WI38 (cell line): ENCODE measurements at regions not wholly inside any gene's neighbourhood (a gene's known extent, or its start where the extent isn't known, plus 50 kb on each side); places are given as distances from the start of the nearest gene placed in this dataset.

Experiments used
- H3K4me3 ChIP-seq: 2 replicates; pipeline ENCODE4 v1.5.1; 2011; ENCODE audit warnings: low read depth, mild to moderate bottlenecking, control low read depth, low read length
- TF ChIP-seq, protein P1 (sequence below): IDR thresholded peaks from 2 replicates; pipeline ENCODE4 v1.5.1; 2012; ENCODE audit warnings: low read depth, mild to moderate bottlenecking, control low read depth, low read length

DNA sequence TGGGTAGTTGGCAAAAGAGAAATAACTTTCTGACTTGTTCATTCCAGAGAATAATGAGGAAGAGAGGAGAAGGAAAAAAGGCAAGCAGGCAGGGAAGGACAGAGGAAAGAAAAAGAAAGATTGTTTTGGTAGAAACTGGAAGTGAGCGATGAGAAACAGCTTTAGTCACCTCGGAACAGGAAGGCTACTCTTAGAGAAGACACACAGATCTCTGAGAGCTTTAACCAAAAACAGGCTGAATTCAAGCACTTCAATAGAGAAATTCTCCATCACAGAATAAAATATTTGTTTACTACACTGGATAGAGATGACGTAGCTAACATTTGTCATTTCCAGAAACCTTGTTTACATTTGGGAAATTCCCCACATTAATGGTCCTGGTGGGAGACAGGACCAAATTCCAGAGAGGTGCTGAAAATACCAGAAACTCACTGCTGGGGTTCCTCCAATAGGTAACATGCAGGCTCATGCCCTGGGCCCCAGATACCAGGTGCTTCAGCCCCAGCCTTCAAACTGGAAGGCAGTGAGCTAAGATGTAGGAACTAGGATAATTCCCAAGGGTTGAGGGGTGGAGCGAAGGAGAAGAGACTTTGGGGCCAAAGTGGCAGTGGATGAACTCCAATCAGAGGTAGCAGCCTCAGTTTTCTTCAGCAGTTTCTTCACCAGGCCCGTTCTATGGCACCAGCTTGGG lies 227.7 kb upstream of the GRAMD2B start:
- H3K4me3 ChIP-seq, result no peak overlapping the region
- TF ChIP-seq, protein P1, sequence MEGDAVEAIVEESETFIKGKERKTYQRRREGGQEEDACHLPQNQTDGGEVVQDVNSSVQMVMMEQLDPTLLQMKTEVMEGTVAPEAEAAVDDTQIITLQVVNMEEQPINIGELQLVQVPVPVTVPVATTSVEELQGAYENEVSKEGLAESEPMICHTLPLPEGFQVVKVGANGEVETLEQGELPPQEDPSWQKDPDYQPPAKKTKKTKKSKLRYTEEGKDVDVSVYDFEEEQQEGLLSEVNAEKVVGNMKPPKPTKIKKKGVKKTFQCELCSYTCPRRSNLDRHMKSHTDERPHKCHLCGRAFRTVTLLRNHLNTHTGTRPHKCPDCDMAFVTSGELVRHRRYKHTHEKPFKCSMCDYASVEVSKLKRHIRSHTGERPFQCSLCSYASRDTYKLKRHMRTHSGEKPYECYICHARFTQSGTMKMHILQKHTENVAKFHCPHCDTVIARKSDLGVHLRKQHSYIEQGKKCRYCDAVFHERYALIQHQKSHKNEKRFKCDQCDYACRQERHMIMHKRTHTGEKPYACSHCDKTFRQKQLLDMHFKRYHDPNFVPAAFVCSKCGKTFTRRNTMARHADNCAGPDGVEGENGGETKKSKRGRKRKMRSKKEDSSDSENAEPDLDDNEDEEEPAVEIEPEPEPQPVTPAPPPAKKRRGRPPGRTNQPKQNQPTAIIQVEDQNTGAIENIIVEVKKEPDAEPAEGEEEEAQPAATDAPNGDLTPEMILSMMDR, result no peak

DNA sequence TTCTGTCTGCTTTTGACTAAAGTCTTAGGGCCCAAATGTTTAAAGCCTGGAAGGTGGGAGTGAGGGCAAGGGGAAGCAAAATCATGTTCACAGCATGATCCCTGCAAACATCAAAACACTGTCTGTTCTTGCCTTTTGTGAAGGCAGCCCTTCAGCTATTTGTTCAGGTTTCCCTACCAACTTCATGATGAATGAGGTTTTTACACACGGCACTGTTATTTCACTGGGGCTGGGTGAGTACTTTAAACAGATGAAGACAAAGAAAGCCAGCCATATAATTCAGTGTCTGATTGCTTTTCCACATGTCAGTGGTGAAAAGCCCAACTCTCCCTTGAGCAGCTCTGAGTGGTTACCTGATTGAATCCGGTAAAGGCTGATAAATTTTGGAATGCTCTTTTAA lies 224.7 kb upstream of the GRAMD2B start:
- TF ChIP-seq, protein P1, result no peak

DNA sequence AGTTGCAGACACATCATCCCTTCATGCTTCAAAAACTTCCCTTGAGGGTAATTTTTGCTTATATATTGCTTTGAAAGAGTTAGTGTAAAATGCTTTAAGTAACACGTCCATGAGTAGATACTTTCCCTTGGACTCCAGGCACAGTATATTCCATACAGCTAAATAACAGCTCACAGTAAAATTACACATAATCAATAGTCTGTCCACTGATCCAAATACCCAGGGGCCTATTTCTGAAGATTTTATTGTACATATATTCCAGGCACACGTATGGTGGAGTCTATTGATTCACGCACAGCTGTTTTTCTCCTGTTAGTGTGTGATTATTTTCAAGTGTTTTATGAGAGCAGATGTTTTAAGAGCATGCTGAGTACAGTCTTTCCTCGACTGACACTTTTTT lies 223.7 kb upstream of the GRAMD2B start:
- TF ChIP-seq, protein P1, result no peak
- no peak overlapping the region for H3K4me3 ChIP-seq

More for the DNA sequence above, 224.7 kb upstream of the GRAMD2B start:
- H3K4me3 ChIP-seq, result no peak overlapping the region

DNA sequence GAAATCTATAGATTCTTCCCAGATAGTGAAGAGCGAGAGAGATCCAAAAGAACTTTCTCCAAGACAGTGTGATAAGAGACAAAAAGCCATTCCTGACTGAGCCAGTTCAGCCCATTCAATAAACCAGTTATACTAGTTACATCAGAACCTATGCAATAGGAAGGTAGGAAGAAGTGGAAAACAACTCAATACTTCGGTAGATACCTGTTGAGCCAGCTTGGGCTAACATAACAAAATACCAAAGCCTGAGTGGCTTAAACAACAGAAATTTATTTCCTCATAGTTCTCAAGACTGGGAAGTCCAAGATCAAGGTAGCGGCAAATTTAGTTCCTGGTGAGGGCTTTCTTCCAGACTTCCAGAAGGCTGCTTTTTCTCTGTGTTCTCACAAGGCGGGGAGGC lies 214.5 kb upstream of the GRAMD2B start:
- TF ChIP-seq, protein P1, result no peak
- H3K4me3 ChIP-seq, result no peak overlapping the region

DNA sequence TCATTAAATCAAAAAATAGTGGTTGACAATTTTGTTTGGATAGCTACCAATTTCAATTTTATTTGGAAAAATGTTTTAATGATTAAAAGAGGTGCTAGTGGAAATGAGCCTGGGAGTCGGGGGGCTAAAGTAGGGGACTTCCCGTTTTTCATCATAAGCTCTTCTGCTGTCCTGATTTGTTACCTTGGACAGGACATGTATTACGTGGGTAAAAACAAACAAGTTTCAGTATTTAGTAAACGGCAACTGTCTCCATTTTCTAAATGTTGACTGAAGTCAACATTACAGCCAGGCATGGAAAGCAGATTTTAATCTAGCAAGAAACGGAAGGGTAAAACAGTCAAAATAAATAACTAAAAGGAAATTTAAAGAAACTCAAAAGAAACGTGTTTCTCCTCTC lies 212.3 kb upstream of the GRAMD2B start:
- no peak overlapping the region for H3K4me3 ChIP-seq
- TF ChIP-seq, protein P1, result no peak

DNA sequence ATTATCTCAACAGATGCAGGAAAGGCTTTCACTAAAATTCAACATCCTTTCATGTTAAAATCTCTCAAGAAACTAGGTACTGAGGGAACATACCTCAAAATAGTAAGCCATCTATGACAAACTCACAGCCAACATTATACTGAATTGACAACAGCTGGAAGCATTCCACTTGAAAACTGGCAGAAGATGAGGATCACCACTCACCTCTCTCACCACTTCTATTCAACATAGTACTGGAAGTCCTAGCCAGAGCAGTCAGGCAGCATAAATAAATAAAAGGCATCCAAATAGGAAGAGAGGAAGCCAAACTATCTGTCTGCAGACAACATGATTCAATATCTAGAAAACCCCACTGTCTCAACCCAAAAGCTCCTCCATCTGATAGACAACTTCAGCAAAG lies 203.6 kb upstream of the GRAMD2B start:
- TF ChIP-seq, protein P1, result no peak
- H3K4me3 ChIP-seq, result no peak overlapping the region

DNA sequence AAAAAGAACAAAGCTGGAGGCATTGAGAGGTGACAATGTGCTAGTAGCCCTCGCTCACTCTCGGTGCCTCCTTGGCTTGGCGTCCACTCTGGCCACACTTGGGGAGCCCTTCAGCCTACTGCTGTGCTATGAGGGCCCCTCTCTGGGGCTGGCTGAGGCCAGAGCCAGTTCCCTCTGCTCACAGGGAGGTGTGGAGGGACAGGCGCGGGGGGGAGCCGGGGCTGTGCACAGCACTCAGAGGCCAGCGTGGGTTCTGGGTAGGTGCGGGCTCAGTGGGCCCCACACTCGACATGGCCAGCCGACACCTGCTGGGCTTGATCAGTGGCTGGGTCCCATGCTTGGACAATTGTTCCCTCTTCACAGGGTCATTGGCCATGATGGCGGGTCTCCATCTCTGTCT lies 202.5 kb upstream of the GRAMD2B start:
- no peak overlapping the region for H3K4me3 ChIP-seq
- TF ChIP-seq, protein P1, result no peak
